ENCODE measurements at regions not wholly inside any gene's neighbourhood (a gene's known extent, or its start where the extent isn't known, plus 50 kb on each side); places are given as distances from the start of the nearest gene placed in this dataset.
A peak's percentile ranks its signal among the peaks of the same experiment; 100 is the strongest.

DNA sequence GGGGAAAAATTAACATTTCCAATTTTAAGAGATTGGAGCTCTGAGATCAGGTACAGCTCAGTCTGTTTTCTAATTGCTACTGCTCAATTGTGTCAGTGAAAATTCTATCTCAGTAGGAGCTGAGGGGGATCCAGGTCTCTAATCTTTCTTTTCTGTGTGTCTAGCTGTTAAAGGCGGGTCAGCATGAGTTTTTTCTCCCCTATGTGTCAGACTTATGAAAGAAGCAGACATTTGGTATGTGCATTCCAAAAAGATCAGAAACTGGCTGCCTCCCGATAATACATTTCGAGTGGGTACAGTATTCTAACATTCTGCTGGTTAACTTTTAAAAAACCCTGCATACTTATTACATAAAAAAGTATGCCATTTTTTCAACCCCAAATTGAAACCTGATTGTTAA lies 72.4 kb downstream of the PCDH7 start:
- TF ChIP-seq, protein P1, sequence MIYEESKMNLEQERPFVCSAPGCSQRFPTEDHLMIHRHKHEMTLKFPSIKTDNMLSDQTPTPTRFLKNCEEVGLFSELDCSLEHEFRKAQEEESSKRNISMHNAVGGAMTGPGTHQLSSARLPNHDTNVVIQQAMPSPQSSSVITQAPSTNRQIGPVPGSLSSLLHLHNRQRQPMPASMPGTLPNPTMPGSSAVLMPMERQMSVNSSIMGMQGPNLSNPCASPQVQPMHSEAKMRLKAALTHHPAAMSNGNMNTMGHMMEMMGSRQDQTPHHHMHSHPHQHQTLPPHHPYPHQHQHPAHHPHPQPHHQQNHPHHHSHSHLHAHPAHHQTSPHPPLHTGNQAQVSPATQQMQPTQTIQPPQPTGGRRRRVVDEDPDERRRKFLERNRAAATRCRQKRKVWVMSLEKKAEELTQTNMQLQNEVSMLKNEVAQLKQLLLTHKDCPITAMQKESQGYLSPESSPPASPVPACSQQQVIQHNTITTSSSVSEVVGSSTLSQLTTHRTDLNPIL (CRISPR knock-in tag; IDR thresholded peaks at IDR 0.05; ENCODE audit: low read depth) = no peak
- TF ChIP-seq TCF4 (CRISPR knock-in tag; IDR thresholded peaks at IDR 0.05; ENCODE audit: borderline replicate concordance) = no peak
- no peak for TF ChIP-seq ZFP3 (CRISPR knock-in tag; IDR thresholded peaks at IDR 0.05)
- TF ChIP-seq ZNF8 (CRISPR knock-in tag; IDR thresholded peaks at IDR 0.05) = no peak
- no peak for TF ChIP-seq ZC3H10 (CRISPR knock-in tag; IDR thresholded peaks at IDR 0.05)
- TF ChIP-seq, protein P2, sequence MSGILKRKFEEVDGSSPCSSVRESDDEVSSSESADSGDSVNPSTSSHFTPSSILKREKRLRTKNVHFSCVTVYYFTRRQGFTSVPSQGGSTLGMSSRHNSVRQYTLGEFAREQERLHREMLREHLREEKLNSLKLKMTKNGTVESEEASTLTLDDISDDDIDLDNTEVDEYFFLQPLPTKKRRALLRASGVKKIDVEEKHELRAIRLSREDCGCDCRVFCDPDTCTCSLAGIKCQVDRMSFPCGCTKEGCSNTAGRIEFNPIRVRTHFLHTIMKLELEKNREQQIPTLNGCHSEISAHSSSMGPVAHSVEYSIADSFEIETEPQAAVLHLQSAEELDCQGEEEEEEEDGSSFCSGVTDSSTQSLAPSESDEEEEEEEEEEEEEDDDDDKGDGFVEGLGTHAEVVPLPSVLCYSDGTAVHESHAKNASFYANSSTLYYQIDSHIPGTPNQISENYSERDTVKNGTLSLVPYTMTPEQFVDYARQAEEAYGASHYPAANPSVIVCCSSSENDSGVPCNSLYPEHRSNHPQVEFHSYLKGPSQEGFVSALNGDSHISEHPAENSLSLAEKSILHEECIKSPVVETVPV (CRISPR knock-in tag; IDR thresholded peaks at IDR 0.05) = no peak
- no peak for TF ChIP-seq SNAI2 (CRISPR knock-in tag; IDR thresholded peaks at IDR 0.05)
- no peak for TF ChIP-seq ESRRG (CRISPR knock-in tag; IDR thresholded peaks at IDR 0.05)
- TF ChIP-seq, protein P3, sequence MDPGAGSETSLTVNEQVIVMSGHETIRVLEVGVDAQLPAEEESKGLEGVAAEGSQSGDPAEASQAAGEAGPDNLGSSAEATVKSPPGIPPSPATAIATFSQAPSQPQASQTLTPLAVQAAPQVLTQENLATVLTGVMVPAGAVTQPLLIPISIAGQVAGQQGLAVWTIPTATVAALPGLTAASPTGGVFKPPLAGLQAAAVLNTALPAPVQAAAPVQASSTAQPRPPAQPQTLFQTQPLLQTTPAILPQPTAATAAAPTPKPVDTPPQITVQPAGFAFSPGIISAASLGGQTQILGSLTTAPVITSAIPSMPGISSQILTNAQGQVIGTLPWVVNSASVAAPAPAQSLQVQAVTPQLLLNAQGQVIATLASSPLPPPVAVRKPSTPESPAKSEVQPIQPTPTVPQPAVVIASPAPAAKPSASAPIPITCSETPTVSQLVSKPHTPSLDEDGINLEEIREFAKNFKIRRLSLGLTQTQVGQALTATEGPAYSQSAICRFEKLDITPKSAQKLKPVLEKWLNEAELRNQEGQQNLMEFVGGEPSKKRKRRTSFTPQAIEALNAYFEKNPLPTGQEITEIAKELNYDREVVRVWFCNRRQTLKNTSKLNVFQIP (CRISPR knock-in tag; IDR thresholded peaks at IDR 0.05; ENCODE audit: borderline replicate concordance, low read depth) = no peak
- TF ChIP-seq ZFP30 (CRISPR knock-in tag; IDR thresholded peaks at IDR 0.05) = no peak
- no peak for TF ChIP-seq RARB (CRISPR knock-in tag; IDR thresholded peaks at IDR 0.05)
- no peak for TF ChIP-seq ARNTL (CRISPR knock-in tag; IDR thresholded peaks at IDR 0.05; ENCODE audit: borderline replicate concordance, low read depth)
- TF ChIP-seq OSR1 (CRISPR knock-in tag; IDR thresholded peaks at IDR 0.05) = no peak
- TF ChIP-seq CSDC2 (CRISPR knock-in tag; IDR thresholded peaks at IDR 0.05) = no peak
- no peak for TF ChIP-seq ZNF565 (CRISPR knock-in tag; conservative IDR thresholded peaks at IDR 0.05; ENCODE audit: low read depth)
- no peak for TF ChIP-seq GLIS3 (CRISPR knock-in tag; IDR thresholded peaks at IDR 0.05)
- no peak for ATAC-seq

DNA sequence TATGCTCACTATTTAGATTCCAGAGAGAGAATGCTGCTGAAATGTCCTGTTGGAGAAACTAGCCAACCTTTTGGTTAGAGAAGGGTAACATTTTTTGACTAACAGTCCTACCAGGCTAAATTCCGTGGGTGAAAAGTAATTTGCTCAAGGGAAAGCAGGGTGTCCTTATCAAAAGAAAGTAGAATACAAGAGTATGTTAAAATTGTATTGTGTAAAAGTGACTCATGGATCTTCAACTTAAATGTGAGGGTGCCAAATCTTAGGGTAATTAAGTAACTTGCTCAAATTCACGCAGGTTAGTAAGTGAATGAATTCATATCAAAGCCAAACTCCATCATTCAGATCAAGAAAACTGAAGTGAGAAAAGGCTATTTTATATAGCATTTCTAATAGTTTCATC lies 81.7 kb downstream of the PCDH7 start:
- ATAC-seq = no peak
- TF ChIP-seq RARB (CRISPR knock-in tag; IDR thresholded peaks at IDR 0.05) (no peak), ZFP3 (CRISPR knock-in tag; IDR thresholded peaks at IDR 0.05) (no peak), ESRRG (CRISPR knock-in tag; IDR thresholded peaks at IDR 0.05) (no peak), CSDC2 (CRISPR knock-in tag; IDR thresholded peaks at IDR 0.05) (no peak), ZNF565 (CRISPR knock-in tag; conservative IDR thresholded peaks at IDR 0.05; ENCODE audit: low read depth) (no peak)
- TF ChIP-seq, protein P1 (CRISPR knock-in tag; IDR thresholded peaks at IDR 0.05; ENCODE audit: low read depth) = no peak

DNA sequence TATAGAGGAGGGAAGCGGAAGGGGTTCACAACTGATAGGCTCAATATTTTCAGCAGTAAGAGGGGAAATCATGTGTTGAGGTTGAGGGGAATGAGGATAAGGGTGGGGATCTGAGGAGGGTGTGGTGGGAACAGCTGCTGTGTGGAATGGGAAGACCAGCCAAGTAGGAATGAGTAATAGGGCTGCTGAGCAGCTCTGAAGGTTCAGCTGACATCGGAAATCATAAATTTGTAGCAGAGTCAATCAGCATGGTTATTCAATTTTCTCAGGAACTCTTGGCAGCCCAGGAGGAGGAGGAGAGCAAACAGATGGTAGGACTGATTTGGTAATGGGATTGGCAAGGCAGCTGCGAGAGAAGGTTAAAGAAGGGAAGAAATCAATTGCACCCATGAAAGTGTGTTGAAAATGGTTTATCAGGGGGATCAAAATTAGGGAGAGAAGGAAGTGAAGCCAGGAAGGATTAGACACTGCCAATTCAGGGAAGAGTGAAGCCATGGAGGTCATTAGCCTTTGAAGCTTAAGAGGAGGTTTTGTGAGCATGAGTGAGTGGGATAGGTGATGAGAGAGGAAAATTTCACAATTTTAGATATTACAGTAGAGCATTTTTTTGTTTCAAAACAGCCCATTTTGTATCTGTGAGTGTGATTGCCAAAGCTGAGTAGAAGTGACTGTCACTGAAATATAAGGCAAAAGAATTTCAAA lies 82.6 kb downstream of the PCDH7 start:
- TF ChIP-seq, protein P1 (CRISPR knock-in tag; IDR thresholded peaks at IDR 0.05; ENCODE audit: low read depth) = no peak
- TF ChIP-seq, protein P3 (CRISPR knock-in tag; IDR thresholded peaks at IDR 0.05; ENCODE audit: borderline replicate concordance, low read depth) = no peak
- TF ChIP-seq ZFP3 (CRISPR knock-in tag; IDR thresholded peaks at IDR 0.05) = no peak
- TF ChIP-seq SNAI2 (CRISPR knock-in tag; IDR thresholded peaks at IDR 0.05) = no peak
- TF ChIP-seq OSR1 (CRISPR knock-in tag; IDR thresholded peaks at IDR 0.05) = no peak
- TF ChIP-seq, protein P4, sequence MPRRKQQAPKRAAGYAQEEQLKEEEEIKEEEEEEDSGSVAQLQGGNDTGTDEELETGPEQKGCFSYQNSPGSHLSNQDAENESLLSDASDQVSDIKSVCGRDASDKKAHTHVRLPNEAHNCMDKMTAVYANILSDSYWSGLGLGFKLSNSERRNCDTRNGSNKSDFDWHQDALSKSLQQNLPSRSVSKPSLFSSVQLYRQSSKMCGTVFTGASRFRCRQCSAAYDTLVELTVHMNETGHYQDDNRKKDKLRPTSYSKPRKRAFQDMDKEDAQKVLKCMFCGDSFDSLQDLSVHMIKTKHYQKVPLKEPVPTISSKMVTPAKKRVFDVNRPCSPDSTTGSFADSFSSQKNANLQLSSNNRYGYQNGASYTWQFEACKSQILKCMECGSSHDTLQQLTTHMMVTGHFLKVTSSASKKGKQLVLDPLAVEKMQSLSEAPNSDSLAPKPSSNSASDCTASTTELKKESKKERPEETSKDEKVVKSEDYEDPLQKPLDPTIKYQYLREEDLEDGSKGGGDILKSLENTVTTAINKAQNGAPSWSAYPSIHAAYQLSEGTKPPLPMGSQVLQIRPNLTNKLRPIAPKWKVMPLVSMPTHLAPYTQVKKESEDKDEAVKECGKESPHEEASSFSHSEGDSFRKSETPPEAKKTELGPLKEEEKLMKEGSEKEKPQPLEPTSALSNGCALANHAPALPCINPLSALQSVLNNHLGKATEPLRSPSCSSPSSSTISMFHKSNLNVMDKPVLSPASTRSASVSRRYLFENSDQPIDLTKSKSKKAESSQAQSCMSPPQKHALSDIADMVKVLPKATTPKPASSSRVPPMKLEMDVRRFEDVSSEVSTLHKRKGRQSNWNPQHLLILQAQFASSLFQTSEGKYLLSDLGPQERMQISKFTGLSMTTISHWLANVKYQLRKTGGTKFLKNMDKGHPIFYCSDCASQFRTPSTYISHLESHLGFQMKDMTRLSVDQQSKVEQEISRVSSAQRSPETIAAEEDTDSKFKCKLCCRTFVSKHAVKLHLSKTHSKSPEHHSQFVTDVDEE (CRISPR knock-in tag; IDR thresholded peaks at IDR 0.05) = no peak
- no peak for TF ChIP-seq ZNF8 (CRISPR knock-in tag; IDR thresholded peaks at IDR 0.05)
- TF ChIP-seq TCF4 (CRISPR knock-in tag; IDR thresholded peaks at IDR 0.05; ENCODE audit: borderline replicate concordance) = no peak
- TF ChIP-seq ZNF565 (CRISPR knock-in tag; conservative IDR thresholded peaks at IDR 0.05; ENCODE audit: low read depth) = no peak
- TF ChIP-seq ISL1 (CRISPR knock-in tag; IDR thresholded peaks at IDR 0.05) = no peak
- TF ChIP-seq, protein P2 (CRISPR knock-in tag; IDR thresholded peaks at IDR 0.05) = no peak
- peak; percentile 44 for ATAC-seq

All from SK-N-SH treated with all-trans-retinoic acid at 6 μM for 48 hours (cell line).